Dermis blood vessel endothelial cell (primary cell): ENCODE measurements at regions not wholly inside any gene's neighbourhood (a gene's known extent, or its start where the extent isn't known, plus 50 kb on each side); places are given as distances from the start of the nearest gene placed in this dataset.
"Not testable (repeated sequence)": the region's sequence is repeated elsewhere in the genome, so short reads cannot be mapped to it uniquely, and the experiment has no call there.

Experiments
- DNase-seq: peaks from one replicate; pipeline ENCODE4 v3.0.0; 2010

- DNase-seq = not testable (repeated sequence)
These were observed 295.9 kb upstream of the SPATA31A3 start for GRCh38 chr9:67288117-67288735.

GRCh38 chr9:67284299-67284698 is 291.9 kb upstream of the SPATA31A3 start:
- not testable (repeated sequence) for DNase-seq

- DNase-seq = not testable (repeated sequence)
These were observed 289.2 kb upstream of the SPATA31A3 start for GRCh38 chr9:67281574-67281973.

DNA sequence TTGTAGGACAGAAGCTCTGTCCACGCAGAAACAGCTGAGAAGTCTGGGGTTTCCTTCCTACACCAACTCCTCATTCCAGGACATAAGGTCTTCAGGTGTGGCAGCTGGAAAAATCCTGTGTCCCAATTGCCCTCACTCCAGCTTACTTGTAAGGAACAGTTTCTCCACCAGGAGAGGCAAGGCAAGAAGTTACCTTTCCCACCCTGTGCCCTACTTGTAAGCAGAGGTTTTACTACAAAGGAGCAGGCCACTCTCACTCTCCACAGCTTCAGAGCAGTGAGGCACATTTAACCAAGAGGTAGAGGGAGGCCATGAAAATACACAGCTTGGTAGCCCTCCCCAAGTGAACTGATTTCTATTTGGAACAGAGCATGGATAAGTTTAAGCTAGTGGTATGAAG is 277.3 kb upstream of the SPATA31A3 start:
- DNase-seq = not testable (repeated sequence)

DNA sequence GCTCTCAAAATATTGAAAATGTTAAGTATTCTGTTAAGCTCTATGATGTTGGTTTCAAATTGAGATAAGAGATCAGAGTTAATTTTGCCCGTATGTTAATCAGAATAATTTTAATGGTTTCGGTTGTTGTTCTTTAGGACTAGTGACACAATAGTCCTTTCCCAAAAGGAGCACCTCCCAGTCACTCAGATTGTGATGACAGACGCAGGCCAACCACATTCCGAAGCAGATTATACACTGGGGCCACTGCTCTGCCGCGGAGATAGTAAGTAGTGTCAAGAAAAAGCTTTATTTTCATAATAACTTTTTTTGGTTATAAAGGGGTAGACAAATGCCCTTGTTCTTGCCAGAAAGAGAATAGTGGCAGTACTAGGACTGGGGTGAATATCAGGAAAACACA is 265.5 kb upstream of the SPATA31A3 start:
- DNase-seq = not testable (repeated sequence)

- DNase-seq = not testable (repeated sequence)
These were observed 256.6 kb upstream of the SPATA31A3 start for GRCh38 chr9:67248967-67249366.

DNA sequence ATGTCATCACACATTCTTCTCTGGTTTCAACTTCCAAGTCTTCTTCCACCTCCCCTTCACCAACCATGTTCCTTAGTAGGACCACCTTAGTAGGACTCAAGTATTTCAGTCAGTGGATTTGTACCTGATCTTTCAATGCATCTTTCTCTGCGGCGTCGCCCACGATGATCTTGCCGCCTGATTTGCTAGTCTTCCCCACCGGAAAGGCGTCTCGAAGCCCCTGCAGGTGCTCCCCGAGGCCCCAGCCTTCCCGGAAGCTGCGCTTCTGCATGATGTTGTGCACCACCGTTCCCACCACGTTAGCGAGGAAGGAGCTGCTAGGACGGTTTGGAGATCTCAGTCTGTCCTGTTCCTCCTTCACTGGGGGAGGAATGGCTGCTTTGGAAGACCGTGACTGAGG is 219.7 kb upstream of the SPATA31A3 start:
- not testable (repeated sequence) for DNase-seq

DNA sequence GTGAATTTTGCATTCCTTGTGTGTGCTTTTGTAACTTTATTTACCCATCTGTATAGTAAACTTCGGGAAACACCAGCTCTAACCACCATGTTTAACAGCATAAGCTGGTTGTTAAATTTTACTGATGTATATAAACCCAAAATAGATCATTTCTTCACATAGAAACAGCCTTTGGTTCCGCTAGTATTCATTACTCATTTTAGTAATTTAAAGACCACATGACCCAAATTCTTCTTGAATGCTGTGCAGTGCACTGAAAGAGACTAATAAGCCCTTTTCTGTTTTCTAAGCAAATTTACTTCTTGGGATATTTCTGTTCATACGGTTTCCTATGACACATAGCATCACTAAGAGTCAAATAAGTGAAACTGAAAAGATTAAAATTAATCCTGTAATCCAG is 218.5 kb upstream of the SPATA31A3 start:
- DNase-seq = not testable (repeated sequence)

GRCh38 chr9:67208831-67209437 is 216.6 kb upstream of the SPATA31A3 start:
- not testable (repeated sequence) for DNase-seq

DNA sequence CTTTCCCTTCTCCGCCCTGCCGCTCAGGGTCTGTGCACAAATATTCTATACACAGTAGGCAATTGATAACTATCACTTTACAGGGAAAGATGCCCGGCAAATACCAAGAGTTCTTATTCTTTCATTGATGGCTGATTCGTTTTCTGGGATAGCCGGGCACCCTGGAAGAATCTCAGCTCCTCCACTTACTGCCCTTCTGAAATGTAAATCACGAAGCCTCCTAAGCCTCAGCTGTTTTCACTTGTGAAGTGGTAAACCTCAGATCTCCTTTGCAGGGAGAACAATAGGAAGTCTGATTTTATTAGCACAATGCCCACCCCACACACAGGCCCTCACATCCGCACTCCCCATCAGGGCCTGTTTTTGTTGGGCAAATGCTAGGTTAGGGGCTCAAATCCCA is 203.8 kb upstream of the SPATA31A3 start:
- DNase-seq = not testable (repeated sequence)

- not testable (repeated sequence) for DNase-seq
These were observed 203.0 kb upstream of the SPATA31A3 start for GRCh38 chr9:67195357-67195756.

DNA sequence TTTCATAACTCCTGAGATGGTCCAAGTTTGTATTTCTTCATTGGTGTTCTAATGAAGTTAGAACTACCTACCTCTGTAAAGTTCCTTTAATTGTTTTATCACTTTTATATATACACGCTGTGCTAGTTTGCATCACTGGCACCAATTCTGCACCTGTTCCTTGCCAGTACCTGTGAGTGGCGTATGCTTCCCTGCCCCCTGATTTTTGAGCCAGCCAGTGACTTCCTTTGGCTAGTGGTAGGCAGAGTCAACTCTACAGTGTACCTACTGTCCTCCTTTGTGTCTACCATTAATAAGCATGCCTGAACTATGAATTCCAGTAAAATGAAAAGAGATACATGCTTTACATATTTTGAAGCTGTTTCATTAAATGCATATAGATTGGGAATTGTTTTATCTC is 186.8 kb upstream of the SPATA31A3 start:
- DNase-seq = not testable (repeated sequence)

DNA sequence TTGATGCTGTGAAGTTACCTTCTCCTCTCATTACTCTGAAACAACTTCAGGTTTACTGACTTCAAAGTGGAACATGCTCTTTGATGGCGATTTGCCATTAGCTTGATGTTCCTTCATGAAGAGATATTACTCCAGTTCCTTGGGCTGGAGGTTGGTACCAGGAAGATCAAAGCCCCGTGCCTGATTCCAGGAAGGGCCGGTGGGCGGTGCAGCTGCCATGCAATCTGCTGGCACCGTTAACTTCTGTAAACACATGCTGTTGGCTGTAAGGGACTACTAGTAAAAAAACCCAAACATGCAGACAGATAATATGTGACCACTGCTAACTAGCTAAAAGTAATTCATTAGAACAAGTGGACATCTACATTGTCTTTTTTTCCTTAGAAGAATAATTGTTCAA is 182.8 kb upstream of the SPATA31A3 start:
- not testable (repeated sequence) for DNase-seq

GRCh38 chr9:67171721-67172120 is 179.4 kb upstream of the SPATA31A3 start:
- DNase-seq = not testable (repeated sequence)

DNA sequence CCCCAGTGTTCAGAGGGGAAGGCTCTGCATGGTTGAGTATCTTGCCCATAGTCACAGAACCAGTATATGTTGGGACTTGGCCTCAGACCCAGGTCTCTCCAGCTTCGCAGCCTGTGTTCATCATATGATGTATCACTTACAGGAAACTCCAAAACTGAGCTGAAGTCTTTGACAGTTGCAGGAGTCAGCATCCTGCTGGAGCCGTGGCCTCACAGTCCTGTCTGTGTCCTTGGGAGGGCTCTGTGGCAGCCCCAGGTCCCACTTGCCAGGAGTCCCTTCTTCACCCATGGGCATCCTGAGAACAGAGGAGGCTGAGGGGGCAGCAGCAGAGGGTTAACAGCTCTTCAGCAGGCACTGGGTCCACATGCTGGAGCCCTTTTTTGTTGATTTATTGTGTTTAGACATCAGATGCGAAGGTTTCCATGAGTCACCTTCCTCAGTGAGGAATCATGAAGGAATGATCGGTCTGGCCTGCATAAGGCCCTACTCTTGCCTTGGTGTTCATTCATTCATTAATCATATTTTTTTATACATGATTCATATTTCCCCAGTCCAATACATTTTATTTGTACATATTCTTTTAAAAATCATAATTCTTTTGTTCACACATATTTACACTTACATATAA is 176.3 kb upstream of the SPATA31A3 start:
- not testable (repeated sequence) for DNase-seq

- not testable (repeated sequence) for DNase-seq
These were observed 174.0 kb upstream of the SPATA31A3 start for GRCh38 chr9:67166335-67166734.

- not testable (repeated sequence) for DNase-seq
These were observed 170.5 kb upstream of the SPATA31A3 start for GRCh38 chr9:67162827-67163226.

- DNase-seq = not testable (repeated sequence)
These were observed 162.9 kb upstream of the SPATA31A3 start for GRCh38 chr9:67155218-67155617.

DNA sequence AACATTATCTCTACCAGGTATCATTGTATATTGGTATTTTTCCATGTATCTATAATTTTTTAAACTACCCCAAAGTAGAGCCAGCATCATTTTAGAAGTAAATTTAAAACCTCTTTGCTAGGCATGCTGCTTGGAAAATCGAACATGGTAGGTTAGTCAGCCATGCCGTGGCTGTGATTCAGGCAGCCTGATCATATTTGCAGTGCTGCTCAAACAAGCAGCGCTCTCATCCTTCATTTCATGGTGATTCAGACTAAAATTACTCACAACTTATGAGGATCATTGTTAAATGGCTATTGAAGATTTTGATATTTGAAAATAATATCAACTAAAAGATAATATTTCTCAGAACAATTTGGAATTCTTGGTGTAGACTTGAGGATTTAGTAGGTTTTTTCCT is 161.2 kb upstream of the SPATA31A3 start:
- DNase-seq = not testable (repeated sequence)

- DNase-seq = not testable (repeated sequence)
These were observed 150.2 kb upstream of the SPATA31A3 start for GRCh38 chr9:67142392-67143107.

- not testable (repeated sequence) for DNase-seq
These were observed 144.0 kb upstream of the SPATA31A3 start for GRCh38 chr9:67136376-67136775.

DNA sequence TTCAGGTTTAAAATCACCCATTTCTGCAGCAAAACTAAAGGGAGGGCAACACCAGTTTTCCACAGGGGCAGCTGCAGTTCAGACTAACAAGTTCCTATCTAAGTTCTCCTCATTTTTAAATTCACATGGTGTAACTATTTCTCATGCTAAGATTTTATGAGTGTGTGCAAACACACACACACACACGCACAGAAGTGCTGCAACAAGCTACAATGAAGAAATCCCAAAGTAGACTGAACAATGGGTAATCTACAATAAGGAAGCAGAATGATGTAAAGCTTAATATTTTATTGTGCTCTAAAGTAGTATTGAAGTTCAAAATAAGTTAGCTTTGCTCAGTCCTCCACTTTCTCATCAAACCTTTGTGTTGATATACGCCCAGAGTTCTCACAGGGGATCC is 140.8 kb upstream of the SPATA31A3 start:
- not testable (repeated sequence) for DNase-seq

GRCh38 chr9:67116761-67117160 is 124.4 kb upstream of the SPATA31A3 start:
- DNase-seq = not testable (repeated sequence)
